GM19463 (cell line): ENCODE measurements at regions not wholly inside any gene's neighbourhood (a gene's known extent, or its start where the extent isn't known, plus 50 kb on each side); places are given as distances from the start of the nearest gene placed in this dataset.

ENCODE experiments used
- ATAC-seq: cut with Tn5 transposase; IDR thresholded peaks from one replicate; pipeline ENCODE4 v1.9.1; 2021; ENCODE audit warnings: mild to moderate bottlenecking, moderate library complexity; ENCODE audit not compliant: unreplicated experiment

DNA sequence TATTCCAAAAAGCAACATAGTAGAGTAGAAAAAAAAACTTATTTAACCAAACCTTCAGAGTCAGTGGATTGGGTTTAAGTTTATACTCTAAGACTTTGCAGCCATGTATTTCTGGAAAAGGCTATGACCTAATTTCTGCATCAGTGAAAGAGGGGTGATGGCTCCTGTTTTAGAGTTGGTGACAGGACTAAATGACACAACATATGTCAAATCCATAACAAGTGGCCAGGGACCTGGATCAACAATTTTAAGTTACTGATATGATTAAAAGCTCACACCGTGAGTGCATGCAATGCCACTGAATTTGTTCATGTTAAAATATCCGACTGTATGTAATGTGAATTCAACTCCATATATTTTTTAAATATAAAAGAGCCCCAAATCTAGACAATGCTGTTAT is 390.6 kb downstream of the TNS3 start:
- ATAC-seq: no peak

DNA sequence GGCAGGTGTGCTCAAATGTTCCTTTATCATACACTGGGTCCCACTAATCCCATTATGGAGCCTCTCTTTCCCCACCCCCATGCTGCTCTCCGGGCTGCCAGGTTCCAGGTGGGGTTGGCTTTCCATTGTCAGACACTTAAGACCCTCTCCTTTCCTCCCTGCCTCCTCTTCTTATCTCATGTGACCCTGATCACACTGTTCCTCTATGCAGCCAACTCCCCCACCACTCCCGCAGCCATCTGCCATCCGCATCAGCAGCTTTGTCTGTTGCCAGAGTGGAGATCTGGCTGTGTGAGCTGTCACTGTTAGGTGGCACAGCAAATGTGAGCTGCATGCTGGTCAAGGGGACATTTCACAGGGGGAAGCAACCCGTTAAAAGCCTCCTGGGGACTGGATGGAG is 391.4 kb downstream of the TNS3 start:
- no peak for ATAC-seq

DNA sequence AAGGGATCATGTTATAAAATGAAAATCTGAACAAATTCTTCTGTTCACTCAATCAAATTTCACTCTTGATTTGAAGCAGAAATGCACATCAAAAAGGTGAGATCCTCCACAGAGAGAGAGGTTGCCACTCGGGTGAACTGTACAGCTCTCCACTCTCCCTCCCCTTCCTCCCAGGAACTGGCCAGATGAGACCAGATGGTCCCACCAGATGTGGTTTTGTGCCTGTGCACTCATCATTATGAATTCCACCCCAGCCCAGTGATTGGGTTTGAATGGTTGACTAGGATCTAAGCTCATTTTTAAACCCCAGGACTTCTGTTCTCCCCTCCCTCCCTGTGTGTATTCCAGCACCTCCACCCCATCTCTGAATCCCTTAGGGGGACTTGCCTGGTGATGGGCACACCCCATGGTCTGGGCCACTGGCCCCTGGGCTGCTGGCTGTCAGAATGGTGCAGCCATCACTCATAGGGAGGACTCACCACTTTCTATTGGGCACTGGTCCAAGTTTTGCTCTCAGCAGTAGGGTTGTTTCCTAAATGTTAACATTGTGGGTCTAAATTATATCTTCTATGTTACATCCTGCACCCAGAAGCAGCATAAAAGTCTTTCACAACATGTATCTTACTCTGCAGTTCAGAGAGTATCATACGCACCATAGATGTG is 393.1 kb downstream of the TNS3 start:
- ATAC-seq: no peak

DNA sequence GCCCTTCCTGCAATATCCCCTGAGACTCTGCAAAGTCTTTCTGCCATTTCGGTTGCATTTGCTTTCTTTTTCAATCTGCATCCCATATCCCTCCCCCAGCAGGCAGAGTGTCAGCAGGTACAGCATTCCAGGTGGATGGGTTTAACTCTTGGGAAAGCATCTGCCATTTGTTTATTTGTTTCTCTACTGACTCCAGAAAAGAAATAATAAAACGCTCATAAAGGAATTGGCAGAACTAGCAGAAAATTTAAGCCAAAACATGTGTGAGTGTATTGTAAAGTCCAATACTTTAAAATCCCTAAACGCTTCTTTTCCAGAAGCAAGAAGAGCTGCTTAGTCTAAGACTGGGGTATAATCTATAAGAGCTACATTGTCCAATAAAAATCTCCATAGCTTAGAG is 393.8 kb downstream of the TNS3 start:
- no peak for ATAC-seq

DNA sequence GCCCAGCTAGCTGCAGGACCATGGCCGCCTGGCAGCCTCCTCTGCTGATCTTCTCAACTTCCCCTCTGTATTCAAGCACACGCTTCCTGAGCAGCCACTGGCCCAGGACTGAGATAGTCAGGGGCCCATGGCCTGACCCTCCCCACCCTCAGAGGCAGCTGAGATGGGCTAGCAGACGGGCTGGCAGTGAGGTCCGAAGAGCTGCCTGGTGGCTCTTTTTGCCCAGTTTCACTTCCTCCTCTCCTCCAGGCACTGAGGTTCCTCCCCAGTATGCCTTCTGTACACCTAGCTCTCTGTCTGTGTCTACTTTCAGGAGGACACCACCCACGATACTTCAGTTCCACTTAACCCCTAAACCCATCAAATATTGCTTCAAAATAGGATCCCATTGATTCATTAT is 395.6 kb downstream of the TNS3 start:
- peak; percentile 95 for ATAC-seq

DNA sequence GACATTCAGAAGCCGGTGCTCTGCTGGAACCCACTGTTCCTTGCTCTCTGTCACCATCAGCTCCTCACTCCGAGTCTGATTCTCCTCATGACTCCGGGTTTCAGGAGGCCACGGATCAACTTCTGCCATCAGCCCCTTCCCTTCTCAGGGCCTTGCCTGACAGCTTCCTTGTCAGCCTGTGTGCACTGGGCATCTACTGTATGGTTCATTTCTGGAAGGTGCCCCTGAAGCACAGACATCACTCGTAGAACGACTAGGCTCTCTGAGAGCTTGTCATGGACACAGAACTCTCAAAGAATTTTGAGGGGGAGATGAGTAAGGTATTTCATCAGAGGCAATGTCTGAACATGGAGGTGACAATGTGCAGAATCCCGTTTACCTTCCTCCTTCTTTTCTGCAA is 396.1 kb downstream of the TNS3 start:
- ATAC-seq: no peak

DNA sequence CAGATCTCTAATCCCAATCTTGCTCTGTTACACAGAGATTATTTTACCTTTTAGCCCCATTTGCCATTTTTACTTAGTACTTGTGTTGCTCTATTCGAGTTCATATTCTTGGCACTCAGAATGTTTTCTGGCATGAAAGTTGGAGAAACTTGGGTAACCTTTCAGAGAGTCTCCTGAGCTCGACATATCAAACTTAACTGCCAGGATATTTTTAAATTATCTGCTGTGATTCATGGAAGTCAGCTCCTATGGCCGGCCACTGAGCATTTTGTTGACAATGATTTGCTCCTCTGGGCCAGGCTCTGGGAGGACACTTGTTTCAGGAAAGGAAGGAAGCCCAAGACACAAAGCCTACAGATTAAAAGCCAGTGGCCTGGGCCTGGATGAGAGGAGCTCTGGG is 396.7 kb downstream of the TNS3 start:
- ATAC-seq: no peak

DNA sequence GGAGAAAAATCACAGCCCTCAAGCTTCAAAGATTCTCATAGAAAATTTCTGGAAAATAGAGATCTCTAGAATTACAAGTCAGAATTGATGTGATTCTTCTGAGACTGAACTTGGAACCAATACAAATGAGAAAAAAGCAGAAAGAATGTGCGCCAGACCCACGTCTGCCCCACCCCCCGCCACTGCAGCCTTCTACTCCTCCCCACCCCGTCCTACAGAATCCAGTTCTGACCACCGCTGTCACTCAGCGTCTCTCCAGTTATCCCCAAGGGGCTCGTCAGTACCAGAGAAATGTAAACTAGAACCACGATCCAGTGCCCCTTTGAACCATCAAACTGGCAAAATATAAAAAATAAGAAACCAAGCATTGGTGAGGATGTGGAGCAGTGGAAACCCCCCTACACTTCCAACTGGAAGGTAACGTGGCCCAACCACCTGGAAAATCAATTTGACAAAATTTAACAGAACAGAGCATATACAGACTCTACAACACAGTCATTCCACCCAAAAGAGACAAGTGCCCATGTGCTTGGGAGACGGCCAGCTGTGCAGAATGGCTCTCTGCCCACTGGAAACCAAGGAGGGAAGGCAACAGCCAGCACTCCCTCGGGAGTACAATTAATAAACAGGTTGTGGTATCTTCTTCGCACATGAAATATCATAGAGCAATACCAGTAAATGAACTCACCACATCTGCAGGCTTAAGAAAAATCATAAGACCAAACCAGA is 397.9 kb downstream of the TNS3 start:
- ATAC-seq: no peak

DNA sequence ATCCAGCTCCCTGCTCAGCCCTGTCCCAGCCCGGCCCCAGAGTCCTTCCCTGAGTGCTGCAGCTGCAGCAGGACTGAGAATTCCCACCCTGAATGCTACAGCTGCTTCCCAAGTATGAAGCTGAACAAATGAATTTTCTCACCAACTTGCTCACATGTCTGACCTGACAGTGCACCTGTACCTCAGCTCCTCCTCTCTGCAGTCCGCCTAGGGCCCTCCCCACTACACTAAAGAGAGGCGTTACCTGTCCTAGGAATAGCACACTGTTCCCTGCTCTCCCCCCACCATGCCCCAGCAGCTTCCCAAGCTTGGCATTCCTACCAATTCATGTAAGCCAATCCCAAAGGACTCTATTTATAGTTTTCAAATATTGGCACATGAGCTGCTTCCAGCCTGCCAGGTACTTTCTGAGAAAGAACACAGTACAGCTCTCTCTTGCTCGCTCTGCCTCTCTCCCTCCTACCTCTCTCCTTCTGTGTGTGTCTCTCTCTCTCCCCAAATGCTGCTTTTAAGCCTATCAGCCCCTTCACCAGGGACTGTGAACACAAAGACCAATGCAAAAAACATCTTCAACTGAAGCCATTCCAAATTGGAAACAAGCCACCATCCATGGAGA is 400.1 kb downstream of the TNS3 start:
- no peak for ATAC-seq

DNA sequence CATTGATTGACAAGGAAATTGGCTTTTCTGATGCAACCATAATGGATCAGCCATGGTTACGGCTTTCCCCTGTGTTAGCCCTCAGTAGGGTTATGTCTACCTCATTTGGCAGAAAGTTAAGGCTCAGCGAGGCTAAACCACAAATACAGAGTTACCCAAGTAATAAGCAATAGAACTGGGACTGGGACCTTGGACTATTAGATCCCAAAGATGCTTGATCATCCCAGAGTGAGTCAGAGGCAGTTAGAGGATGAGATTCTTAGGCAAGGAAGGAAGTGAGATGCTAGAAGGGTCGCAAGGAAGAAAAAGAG is 401.4 kb downstream of the TNS3 start:
- no peak for ATAC-seq

DNA sequence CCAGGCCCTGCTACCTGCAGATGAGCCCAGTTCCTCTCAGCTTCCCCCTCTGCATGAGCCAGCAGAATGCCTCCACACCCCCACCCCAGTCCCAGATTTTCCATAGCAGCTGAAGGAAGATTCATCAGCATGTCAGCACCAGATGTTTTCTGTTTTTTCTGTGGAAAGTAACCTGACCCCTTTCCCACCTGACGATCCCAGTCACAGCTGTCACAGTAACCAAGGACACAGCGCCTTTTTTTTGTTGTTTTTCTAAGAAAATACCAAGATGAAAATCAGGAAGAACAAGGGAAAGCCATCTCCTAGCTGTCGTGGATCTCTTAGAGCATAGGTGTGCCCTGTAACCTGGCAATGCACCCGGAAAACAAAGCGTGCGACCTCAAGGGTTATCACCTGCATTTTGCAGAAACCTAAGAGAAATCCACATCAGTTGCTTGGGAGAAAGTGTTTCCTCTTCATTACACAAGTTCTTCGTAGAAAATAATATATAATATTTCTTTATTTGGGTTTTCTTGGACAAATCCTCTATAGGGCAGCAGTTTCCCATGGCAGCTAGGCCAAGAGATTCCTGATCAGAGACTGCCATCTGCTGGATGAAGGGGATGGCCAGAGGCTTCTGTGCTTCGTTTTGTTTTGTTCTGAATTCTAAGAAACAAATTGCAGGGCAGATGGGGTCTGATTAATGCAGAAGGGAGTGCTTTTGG is 401.9 kb downstream of the TNS3 start:
- ATAC-seq: peak; percentile 61

DNA sequence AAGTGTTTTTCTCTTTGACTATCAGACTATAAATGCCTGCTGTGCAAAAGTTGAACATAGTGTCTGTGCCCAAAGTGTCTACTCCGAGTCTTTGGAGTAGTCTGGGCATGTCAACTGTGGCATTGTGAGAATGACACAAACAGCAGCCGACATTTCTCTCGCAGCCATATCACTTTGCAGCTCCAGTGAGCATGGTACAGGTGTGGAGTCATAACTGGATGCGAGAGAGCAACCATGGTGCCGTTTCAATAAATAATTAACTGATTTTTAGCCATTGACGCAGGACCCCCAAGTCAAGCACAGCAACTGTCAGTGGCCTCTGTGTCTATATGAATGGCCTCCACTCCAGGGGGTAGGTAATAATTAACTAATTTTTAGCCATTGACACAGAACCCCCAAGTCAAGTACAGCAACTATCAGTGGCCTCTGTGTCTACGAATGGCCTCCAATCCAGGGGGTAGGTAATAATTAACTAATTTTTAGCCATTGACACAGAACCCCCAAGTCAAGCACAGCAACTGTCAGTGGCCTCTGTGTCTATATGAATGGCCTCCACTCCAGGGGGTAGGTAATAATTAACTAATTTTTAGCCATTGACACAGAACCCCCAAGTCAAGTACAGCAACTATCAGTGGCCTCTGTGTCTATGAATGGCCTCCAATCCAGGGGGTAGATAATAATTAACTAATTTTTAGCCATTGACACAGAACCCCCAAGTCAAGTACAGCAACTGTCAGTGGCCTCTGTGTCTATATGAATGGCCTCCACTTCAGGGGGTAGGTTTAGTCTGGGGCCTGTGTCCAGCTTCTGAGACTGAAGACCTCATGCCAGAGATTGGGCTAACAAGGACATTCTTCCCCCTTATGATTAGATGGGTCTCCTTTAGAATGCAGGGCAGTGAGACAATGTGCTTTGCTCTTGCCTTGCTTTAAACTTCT is 409.0 kb downstream of the TNS3 start:
- ATAC-seq: peak; percentile 87

DNA sequence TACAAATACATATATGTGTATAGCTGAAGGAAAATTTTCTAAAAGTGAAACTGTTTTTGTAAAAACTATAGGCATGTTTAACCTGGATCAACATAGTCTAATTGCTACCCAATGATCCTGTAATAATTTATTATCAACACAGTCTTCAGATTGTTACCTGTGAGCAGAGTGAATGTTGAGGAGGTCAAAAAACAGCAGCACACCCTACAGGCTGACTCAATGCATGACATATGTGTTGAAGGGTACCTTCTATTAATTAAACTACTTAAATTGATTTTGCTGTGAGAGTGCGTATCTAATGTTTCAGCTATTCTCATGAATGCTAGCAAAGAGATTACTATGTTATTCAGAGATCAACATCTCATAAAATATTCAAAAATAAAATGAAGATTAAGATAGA is 411.4 kb downstream of the TNS3 start:
- no peak for ATAC-seq

DNA sequence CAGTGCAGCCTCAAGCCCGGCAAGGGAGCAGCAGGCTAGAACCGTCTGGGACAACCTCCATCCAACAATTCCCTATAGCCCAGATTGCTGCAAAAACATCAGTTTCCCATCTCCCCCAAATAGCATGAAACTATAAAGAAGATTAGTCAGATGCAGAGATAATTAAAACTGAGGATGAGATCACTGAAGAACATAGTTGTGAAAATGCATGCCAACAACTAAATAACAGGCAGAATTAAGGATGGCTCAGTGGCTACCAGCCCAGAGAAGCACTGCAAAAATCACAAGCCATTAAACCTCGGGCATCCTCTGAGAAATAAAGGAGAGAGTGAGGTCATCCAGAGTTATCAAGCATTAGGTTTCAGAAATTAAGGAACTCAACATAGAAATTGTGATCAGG is 427.1 kb downstream of the TNS3 start:
- no peak for ATAC-seq

DNA sequence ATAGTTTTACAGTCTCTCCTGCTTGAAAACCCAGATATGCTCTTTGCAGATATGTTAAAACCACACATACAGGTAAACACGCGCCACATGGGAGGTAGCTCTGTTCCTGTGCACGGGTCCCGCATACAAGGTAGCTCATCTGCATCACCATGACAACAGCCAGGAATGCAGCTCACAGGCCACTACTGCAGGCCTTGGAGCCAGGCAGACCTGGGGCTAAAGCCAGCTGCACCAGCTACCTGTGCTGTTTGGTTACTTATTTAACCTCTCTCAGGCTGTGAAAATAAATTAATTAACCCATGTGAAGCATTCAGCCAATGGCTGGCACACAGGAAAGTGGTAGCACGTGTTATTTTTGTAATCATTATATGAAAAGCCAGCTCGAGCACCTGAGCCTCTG is 428.3 kb downstream of the TNS3 start:
- ATAC-seq: no peak

DNA sequence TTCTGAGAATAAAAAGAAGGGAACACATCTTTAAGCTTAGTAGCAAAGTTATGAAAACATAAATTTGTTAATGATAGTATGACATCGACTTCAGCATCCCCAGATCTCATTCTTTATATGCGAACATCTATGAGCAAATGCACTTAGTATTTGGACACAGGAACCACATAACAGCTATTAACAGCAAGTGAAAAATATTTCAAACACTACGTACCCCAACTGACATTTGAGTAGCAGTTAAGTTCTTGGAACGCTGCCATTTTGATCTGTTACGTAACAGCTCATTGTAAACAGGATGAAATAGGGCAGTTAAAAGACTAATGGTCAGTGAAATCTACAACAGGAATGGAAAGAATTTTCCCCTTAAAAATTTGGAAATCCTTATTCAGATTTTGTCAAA is 428.9 kb downstream of the TNS3 start:
- no peak for ATAC-seq

DNA sequence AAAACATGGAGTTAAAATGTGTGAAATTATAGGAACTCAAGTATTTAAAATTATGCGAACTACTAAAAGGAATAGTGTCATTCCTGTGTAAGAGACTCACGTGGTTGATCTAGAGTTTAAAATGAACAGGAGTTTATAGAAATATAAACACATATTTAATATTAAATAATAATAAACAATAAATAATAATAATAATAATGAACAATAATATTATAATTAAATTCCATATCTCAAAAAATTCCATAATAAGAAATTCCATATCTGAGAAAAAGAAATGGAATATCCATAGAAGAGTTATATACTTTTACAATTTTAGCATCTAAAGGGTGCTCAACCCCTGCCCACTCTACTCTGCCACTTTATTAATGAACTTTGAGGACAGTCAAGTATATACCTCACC is 429.6 kb downstream of the TNS3 start:
- ATAC-seq: no peak

DNA sequence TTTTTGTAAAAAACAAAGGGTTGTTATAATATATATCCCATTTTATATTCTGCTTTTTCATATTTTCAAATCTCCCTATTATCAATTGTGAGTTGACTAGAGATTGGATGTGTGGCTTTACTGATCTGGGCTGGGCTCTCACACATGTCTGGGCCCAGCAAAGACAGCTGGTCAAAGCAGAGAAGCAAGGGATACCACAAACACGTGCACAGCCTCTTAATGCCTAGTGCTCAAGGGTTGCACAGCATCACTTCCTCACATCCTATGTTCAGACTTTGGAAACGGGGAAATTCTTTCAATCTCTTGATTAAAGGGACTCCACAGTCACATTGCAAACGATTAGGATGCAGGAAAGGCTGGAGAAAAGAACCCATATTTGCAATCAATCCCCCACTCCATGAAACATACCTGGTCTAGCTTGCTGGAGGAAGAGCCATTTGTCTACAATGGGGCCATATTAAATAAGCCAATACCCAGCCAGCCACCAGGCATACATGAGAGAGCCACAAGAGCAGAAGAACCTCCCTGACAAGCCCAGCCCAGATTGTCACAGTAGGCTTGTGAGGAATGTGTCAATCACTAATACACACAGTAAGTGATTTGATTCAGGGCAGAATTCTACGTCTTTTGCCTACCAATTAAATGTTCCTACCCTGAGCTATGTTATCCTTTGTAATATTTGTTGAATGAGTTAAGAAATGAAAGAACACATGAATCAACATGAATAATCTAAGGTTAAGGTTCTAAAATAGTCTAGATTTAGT is 431.2 kb downstream of the TNS3 start:
- ATAC-seq: no peak

DNA sequence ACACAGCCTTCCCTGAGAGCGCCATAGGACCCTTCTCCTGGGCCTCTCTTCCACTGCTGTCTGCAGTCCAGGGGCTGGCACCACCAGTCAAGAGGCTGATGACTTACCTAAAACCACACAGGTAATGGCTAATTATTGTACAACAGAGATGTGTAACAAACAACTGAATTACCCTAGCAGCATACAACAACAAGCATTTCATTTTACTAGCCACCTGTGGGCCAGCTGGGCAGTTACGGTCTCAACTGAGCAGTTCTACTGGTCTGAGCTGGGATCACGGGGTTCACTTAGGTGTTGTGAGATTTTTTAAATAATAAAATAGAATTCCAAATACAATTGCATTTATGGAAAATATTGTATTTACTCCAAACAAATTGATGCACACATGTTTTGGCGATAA is 431.9 kb downstream of the TNS3 start:
- no peak for ATAC-seq

DNA sequence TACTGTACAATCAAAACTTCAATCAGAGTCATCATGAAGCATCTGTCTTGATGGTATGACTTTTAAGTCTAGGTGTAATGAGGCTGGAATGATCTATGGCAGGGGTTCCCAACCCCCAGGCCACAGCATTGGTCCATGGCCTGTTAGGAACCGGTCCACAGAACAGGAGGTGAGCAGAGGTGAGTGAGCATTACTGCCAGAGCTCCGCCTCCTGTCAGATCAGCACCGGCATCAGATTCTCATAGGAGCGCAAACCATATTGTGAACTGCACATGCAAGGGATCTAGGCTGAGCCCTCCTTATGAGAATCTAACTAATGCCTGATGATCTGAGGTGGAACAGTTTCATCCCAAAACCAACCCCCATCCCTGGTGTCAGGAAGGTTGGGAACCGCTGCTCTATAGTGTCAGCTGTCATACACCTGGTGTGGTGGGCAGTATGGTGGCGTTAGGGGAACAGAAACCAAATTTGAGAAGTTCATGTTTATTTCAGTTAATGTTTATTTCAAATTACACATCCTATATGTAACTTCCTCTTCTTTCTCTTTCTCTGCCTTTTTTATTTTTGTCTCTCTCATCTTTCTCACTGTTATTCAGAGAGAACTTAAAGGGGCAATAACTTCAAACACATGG is 432.6 kb downstream of the TNS3 start:
- peak; percentile 48 for ATAC-seq
